Endothelial cell (in vitro differentiated cells): ENCODE measurements at regions not wholly inside any gene's neighbourhood (a gene's known extent, or its start where the extent isn't known, plus 50 kb on each side); places are given as distances from the start of the nearest gene placed in this dataset.

Experiments used
- DNase-seq: peaks from one replicate; pipeline ENCODE4 v3.0.0; 2021; ENCODE audit warnings: low spot score
- H3K27ac Mint-ChIP-seq: one replicate; pipeline ENCODE4 v1.8.0; 2021; ENCODE audit warnings: mixed read lengths, inconsistent platforms; ENCODE audit not compliant: unreplicated experiment
- H3K27me3 Mint-ChIP-seq: one replicate; pipeline ENCODE4 v1.8.0; 2021; ENCODE audit warnings: mild to moderate bottlenecking, moderate library complexity, mixed read lengths, inconsistent platforms; ENCODE audit not compliant: unreplicated experiment
- H3K36me3 Mint-ChIP-seq: one replicate; pipeline ENCODE4 v1.8.0; 2021; ENCODE audit warnings: mild to moderate bottlenecking, low read depth, mixed read lengths, inconsistent platforms; ENCODE audit not compliant: unreplicated experiment
- H3K4me1 Mint-ChIP-seq: one replicate; pipeline ENCODE4 v1.8.0; 2021; ENCODE audit warnings: mild to moderate bottlenecking, mixed read lengths, inconsistent platforms; ENCODE audit not compliant: unreplicated experiment
- H3K4me3 Mint-ChIP-seq: one replicate; pipeline ENCODE4 v1.8.0; 2021; ENCODE audit warnings: mild to moderate bottlenecking, mixed read lengths, inconsistent platforms; ENCODE audit not compliant: unreplicated experiment
- H3K9me3 Mint-ChIP-seq: one replicate; pipeline ENCODE4 v1.8.0; 2021; ENCODE audit warnings: mixed read lengths, inconsistent platforms; ENCODE audit not compliant: unreplicated experiment
- CTCF ChIP-seq: fragments of 200-600 bp; sonication (generic); IDR thresholded peaks from one replicate; pipeline ENCODE4 v1.5.0; 2021; ENCODE audit warnings: antibody characterized with exemption; ENCODE audit not compliant: unreplicated experiment

- Mint-ChIP-seq H3K4me3 (no peak overlapping the region), H3K9me3 (no peaks in the 10 kb centered on the region), H3K36me3 (no peaks in the 10 kb centered on the region), H3K27me3 (no peaks in the 10 kb centered on the region), H3K4me1 (peaks cover 3% of the 10 kb centered on the region), H3K27ac (no peak overlapping the region)
- TF ChIP-seq CTCF, result no peak
- DNase-seq, result no peak
These were observed 437.2 kb upstream of the ZFP42 start for GRCh38 chr4:187558391-187558790.

GRCh38 chr4:187562345-187562744, 433.2 kb upstream of the ZFP42 start:
- no peaks in the 10 kb centered on the region for H3K27me3 Mint-ChIP-seq
- no peak overlapping the region for H3K4me3 Mint-ChIP-seq
- DNase-seq, result no peak
- no peak for TF ChIP-seq CTCF
- no peak overlapping the region for H3K27ac Mint-ChIP-seq
- no peaks in the 10 kb centered on the region for H3K9me3 Mint-ChIP-seq
- peaks cover 3% of the 10 kb centered on the region for H3K4me1 Mint-ChIP-seq
- H3K36me3 Mint-ChIP-seq, result no peaks in the 10 kb centered on the region

- Mint-ChIP-seq H3K36me3 (no peaks in the 10 kb centered on the region), H3K27ac (no peak overlapping the region), H3K9me3 (no peaks in the 10 kb centered on the region), H3K4me3 (no peak overlapping the region), H3K27me3 (peaks cover 1% of the 10 kb centered on the region), H3K4me1 (no peaks in the 10 kb centered on the region)
- TF ChIP-seq CTCF, result no peak
- DNase-seq, result no peak
These were observed 430.2 kb upstream of the ZFP42 start for GRCh38 chr4:187565416-187565815.

- TF ChIP-seq CTCF, result no peak
- H3K36me3 Mint-ChIP-seq, result no peaks in the 10 kb centered on the region
- no peaks in the 10 kb centered on the region for H3K4me1 Mint-ChIP-seq
- no peak for DNase-seq
- no peak overlapping the region for H3K4me3 Mint-ChIP-seq
- H3K27me3 Mint-ChIP-seq, result peaks cover 5% of the 10 kb centered on the region
- H3K27ac Mint-ChIP-seq, result no peak overlapping the region
- no peaks in the 10 kb centered on the region for H3K9me3 Mint-ChIP-seq
These were observed 425.7 kb upstream of the ZFP42 start for GRCh38 chr4:187569871-187570270.

GRCh38 chr4:187575706-187576105, 419.9 kb upstream of the ZFP42 start:
- H3K27ac Mint-ChIP-seq, result no peak overlapping the region
- H3K36me3 Mint-ChIP-seq, result no peaks in the 10 kb centered on the region
- no peak for TF ChIP-seq CTCF
- no peak for DNase-seq
- peaks cover 4% of the 10 kb centered on the region for H3K27me3 Mint-ChIP-seq
- H3K9me3 Mint-ChIP-seq, result no peaks in the 10 kb centered on the region
- H3K4me3 Mint-ChIP-seq, result no peak overlapping the region
- no peaks in the 10 kb centered on the region for H3K4me1 Mint-ChIP-seq
